Transverse colon (tissue), 4 donors: ENCODE measurements at regions not wholly inside any gene's neighbourhood (a gene's known extent, or its start where the extent isn't known, plus 50 kb on each side); places are given as distances from the start of the nearest gene placed in this dataset.

Experiments used
- DNase-seq: peaks from one replicate; pipeline ENCODE4 v3.0.0-alpha.2; 2019
- H3K27ac ChIP-seq, 4 donors: fragments of 200-600 bp; sonication (generic); 2 replicates each; pipeline ENCODE4 v1.5.1; 2016 to 2018; ENCODE audit warnings: inconsistent platforms in 4 of 4
- H3K27me3 ChIP-seq: fragments of 200-600 bp; sonication (generic); 2 replicates; pipeline ENCODE4 v1.5.1; 2017; ENCODE audit warnings: inconsistent platforms
- H3K36me3 ChIP-seq, 4 donors: fragments of 200-600 bp; sonication (generic); 2 replicates each; pipeline ENCODE4 v1.5.1; 2017 to 2019; ENCODE audit warnings: inconsistent platforms in 4 of 4
- H3K4me1 ChIP-seq, 4 donors: fragments of 200-600 bp; sonication (generic); 2 replicates each; pipeline ENCODE4 v1.5.1; 2017 to 2020; ENCODE audit warnings: inconsistent platforms in 4 of 4
- H3K4me3 ChIP-seq, 4 donors: fragments of 200-600 bp; sonication (generic); 1 replicate in 1 of 4; 2 replicates in 3 of 4; pipeline versions ENCODE4 v1.5.1 to v1.6.1; 2017 to 2019; ENCODE audit warnings: inconsistent platforms in 4 of 4
- H3K9me3 ChIP-seq, 2 donors: fragments of 200-600 bp; sonication (generic); 2 replicates each; pipeline ENCODE4 v1.5.1; 2017 to 2019; ENCODE audit warnings: inconsistent platforms in 2 of 2
- EP300 ChIP-seq: sonication (generic); formaldehyde crosslinking; IDR thresholded peaks from one replicate; pipeline ENCODE4 v1.6.1; 2017; ENCODE audit warnings: antibody characterized with exemption, low read depth
- POLR2A ChIP-seq: fragments of 450-650 bp; IDR thresholded peaks from one replicate; pipeline ENCODE4 v1.6.1; 2016; ENCODE audit warnings: antibody characterized with exemption, mild to moderate bottlenecking, moderate library complexity
- POLR2AphosphoS5 ChIP-seq, 3 donors: sonication (generic); formaldehyde crosslinking; IDR thresholded peaks; one replicate each; pipeline ENCODE4 v1.6.1; 2016; ENCODE audit warnings: antibody characterized with exemption in 3 of 3
- WGBS, 2 donors: methylation state at CpG; one replicate each; pipeline ENCODE4 v1.1.5; 2018; ENCODE audit warnings: low coverage in 1 of 2; 5-methylcytosine and 5-hydroxymethylcytosine counted together
- in situ Hi-C, 4 donors: fragments of 200-750 bp; cut with MboI; loops; one replicate each; pipeline versions ENCODE4 v1.15.0 to v1.15.1; 2017; ENCODE audit warnings: low sequenced_read_pairs in 3 of 4, low pct_ligation_motif_present in 1 of 4, low pct_unique_long_range_greater_than_20kb in 1 of 4
- intact Hi-C: fragments of 100-400 bp; cut with DNase I; formaldehyde crosslinking; loops from one replicate; pipeline ENCODE4 v1.15.1; 2023; ENCODE audit warnings: low total_unique reads
- TF ChIP-seq, protein P1 (sequence below), 5 experiments: fragments of 200-600 bp in 3 of 5; fragments of 450-650 bp in 2 of 5; sonication (generic) in 3 of 5; IDR thresholded peaks; 1 replicate in 2 of 5; 2 replicates in 3 of 5; pipeline ENCODE4 v1.5.1; 2016 to 2017; ENCODE audit warnings: antibody characterized with exemption in 5 of 5, inconsistent platforms in 3 of 5, mild to moderate bottlenecking in 2 of 5, moderate library complexity in 1 of 5

DNA sequence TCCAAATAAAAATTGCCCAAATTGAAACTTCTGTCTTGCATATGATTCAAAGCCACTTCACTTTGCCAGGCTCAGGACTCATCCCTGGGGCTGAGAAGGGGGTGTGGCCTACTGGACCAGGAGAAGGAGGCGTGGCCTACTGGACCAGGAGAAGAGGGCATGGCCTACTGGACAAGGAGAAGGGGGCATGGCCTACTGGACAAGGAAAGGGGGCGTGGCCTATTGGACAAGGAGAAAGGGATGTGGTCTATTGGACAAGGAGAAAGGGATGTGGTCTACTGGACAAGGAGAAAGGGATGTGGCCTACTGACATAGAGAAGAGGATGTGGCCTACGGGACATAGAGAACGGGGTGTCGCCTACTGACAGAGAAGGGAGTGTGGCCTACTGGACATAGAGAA is 405.3 kb downstream of the RRAGC start:
- intact Hi-C loops: no loop called here
- Histone ChIP-seq H3K36me3 (no peaks in the 10 kb centered on the region), H3K4me1 (no peaks in the 10 kb centered on the region)

DNA sequence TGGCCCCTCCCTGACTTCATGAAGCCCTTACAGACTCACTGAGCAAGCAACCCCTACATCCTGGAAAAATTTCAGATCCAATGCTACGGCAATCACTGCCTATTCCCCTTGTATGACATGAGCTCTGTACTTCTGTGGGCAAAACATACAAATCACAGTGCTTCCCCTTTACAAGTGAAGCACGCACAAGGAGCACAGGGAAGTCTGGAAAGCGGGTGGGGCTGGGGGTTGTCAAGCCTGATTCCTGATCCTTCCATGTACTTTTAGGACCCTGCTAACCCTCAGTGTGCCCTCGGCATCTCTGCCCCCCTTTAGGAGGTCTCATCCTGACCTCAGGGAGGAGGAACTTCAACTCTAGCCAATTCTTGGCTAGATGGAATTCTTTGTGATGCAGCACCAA is 405.7 kb upstream of the POU3F1 start:
- H3K4me1 ChIP-seq: no peaks in the 10 kb centered on the region
- 64% methylated on average over 4 of the region's 4 CpGs; no CpG with 5 or more reads in 1 of the 2 donors for WGBS, 2 donors
- H3K27ac ChIP-seq: no peak overlapping the region
- in situ Hi-C loops: no loop called here
- DNase-seq: no peak
- intact Hi-C loops: no loop called here
- H3K4me3 ChIP-seq: no peak overlapping the region
- H3K27me3 ChIP-seq: peaks cover 10% of the 10 kb centered on the region
- TF ChIP-seq, protein P1, sequence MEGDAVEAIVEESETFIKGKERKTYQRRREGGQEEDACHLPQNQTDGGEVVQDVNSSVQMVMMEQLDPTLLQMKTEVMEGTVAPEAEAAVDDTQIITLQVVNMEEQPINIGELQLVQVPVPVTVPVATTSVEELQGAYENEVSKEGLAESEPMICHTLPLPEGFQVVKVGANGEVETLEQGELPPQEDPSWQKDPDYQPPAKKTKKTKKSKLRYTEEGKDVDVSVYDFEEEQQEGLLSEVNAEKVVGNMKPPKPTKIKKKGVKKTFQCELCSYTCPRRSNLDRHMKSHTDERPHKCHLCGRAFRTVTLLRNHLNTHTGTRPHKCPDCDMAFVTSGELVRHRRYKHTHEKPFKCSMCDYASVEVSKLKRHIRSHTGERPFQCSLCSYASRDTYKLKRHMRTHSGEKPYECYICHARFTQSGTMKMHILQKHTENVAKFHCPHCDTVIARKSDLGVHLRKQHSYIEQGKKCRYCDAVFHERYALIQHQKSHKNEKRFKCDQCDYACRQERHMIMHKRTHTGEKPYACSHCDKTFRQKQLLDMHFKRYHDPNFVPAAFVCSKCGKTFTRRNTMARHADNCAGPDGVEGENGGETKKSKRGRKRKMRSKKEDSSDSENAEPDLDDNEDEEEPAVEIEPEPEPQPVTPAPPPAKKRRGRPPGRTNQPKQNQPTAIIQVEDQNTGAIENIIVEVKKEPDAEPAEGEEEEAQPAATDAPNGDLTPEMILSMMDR (IDR thresholded peaks at IDR 0.05): no peak
- no peak for TF ChIP-seq POLR2AphosphoS5 (IDR thresholded peaks at IDR 0.05)
- TF ChIP-seq POLR2A: no peak
- TF ChIP-seq EP300: no peak
- no peaks in the 10 kb centered on the region for H3K36me3 ChIP-seq
- no peaks in the 10 kb centered on the region for H3K9me3 ChIP-seq

More for the DNA sequence above, 405.3 kb downstream of the RRAGC start:
- in situ Hi-C loops: no loop called here
- Histone ChIP-seq H3K27ac (no peak overlapping the region), H3K9me3 (no peaks in the 10 kb centered on the region), H3K27me3 (no peaks in the 10 kb centered on the region), H3K4me3 (no peak overlapping the region)
- no peak for DNase-seq
- no peak for TF ChIP-seq POLR2AphosphoS5 (IDR thresholded peaks at IDR 0.05)
- 80 to 91% methylated on average over 5 of the region's 5 CpGs for WGBS, 2 donors

DNA sequence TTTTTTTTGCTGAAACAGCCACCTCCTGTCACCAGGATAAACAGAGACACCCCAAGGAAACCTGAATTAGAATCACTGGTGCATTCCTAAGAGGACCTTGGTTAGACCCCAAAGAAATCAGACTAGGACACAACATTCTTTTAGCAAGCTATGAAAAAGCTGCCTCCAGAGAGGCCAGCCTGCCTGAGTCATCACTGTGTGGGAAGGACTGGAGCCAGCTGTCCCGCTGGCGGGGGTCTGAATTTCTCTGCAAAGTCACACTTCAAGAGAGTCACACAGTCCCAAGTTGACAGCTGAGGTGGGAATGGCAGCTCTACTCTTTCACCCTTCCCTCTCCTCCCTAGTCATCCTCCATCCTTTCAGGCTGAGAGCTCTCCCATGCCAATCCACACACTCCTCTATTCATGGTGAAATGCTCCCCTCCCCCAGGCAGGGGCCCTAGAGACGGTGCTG is 405.0 kb upstream of the POU3F1 start:
- Histone ChIP-seq H3K9me3 (no peaks in the 10 kb centered on the region), H3K4me3 (no peak overlapping the region), H3K27ac (no peak overlapping the region), H3K27me3 (peaks cover 12% of the 10 kb centered on the region), H3K4me1 (no peaks in the 10 kb centered on the region), H3K36me3 (no peaks in the 10 kb centered on the region)
- in situ Hi-C loops: no loop called here
- no peak for DNase-seq
- TF ChIP-seq POLR2A: no peak
- TF ChIP-seq POLR2AphosphoS5 (IDR thresholded peaks at IDR 0.05): no peak
- TF ChIP-seq EP300: no peak
- TF ChIP-seq, protein P1 (IDR thresholded peaks at IDR 0.05): no peak
- intact Hi-C loops: no loop called here
- 0 to 38% methylated on average over 1 to 3 of the region's 3 CpGs for WGBS, 2 donors

DNA sequence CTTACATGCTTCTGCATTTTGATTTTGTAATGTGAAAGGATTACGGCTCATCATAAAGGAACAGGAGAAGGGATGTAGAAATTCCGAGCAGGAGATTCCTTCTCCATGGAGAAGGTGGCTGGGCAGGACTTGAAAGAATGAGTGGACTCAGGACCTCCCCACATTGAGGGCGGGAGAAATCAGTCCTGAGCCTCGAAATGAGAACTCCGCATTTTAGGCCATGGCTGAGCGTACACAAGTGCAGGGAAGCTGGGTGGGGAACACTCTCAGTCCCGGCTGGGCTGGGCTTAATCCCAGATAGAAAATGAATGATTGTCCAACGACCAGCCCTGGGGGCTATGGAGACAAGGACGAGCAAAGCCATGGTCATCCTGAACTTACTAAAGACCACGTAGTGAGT is 402.3 kb upstream of the POU3F1 start:
- peaks cover 22% of the 10 kb centered on the region for H3K27me3 ChIP-seq
- no peak overlapping the region for H3K27ac ChIP-seq
- no peaks in the 10 kb centered on the region for H3K4me1 ChIP-seq
- in situ Hi-C loops: no loop called here
- H3K4me3 ChIP-seq: no peak overlapping the region
- H3K9me3 ChIP-seq: no peaks in the 10 kb centered on the region
- DNase-seq: no peak
- 76 to 83% methylated on average over 5 to 10 of the region's 10 CpGs for WGBS, 2 donors
- no peaks in the 10 kb centered on the region for H3K36me3 ChIP-seq
- TF ChIP-seq POLR2A: no peak
- no peak for TF ChIP-seq EP300
- intact Hi-C loops: no loop called here

DNA sequence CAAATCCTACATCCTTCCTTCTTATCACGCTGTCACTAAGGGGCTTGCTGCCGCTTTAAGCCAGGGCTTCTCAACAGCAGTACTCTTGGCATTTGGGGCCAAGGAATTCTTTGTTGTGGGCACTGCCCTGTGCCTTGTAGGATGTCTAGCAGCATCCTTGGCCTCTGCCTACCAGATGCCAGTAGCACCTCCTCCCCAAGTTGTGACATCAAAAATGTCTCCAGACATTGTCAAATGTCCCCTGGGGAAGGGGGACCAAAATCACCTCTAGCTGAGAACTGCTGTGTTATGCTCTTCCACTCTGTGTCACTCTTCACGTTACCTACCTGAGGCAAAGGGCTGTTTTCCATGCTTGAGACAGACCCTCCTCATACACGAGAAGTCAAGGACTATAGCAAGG is 400.3 kb upstream of the POU3F1 start:
- Histone ChIP-seq H3K4me1 (no peaks in the 10 kb centered on the region), H3K9me3 (no peaks in the 10 kb centered on the region), H3K36me3 (no peaks in the 10 kb centered on the region), H3K4me3 (no peak overlapping the region), H3K27ac (no peak overlapping the region), H3K27me3 (peaks cover 22% of the 10 kb centered on the region)
- in situ Hi-C loops (no loop called here), intact Hi-C loops (no loop called here)
- no peak for DNase-seq
- 77 to 80% methylated on average over 4 of the region's 4 CpGs for WGBS, 2 donors
- TF ChIP-seq POLR2A: no peak
- TF ChIP-seq, protein P1 (IDR thresholded peaks at IDR 0.05): no peak
- TF ChIP-seq EP300: no peak
- TF ChIP-seq POLR2AphosphoS5 (IDR thresholded peaks at IDR 0.05): no peak
